ENCODE measurements at regions not wholly inside any gene's neighbourhood (a gene's known extent, or its start where the extent isn't known, plus 50 kb on each side); places are given as distances from the start of the nearest gene placed in this dataset.

GRCh38 chr5:8824371-8824770 lies 721.5 kb downstream of the SEMA5A start:
- 88 to 97% methylated on average over 1 of the region's 1 CpG for WGBS, 2 donors
- TF ChIP-seq POLR2A (IDR thresholded peaks at IDR 0.05) (no peak), CTCF (IDR thresholded peaks at IDR 0.05) (no peak)
- no peak for DNase-seq (ENCODE audit: low spot score in 2 of 2)
- H3K4me3 ChIP-seq (ENCODE audit: low read depth, poor library complexity, severe bottlenecking), result no peak overlapping the region
- intact Hi-C loops (cut with DNase I; ENCODE audit: low total_unique reads), result no loop called here

- DNase-seq (ENCODE audit: low spot score in 2 of 2), result no peak
- intact Hi-C loops (cut with DNase I; ENCODE audit: low total_unique reads), result no loop called here
- TF ChIP-seq POLR2A (IDR thresholded peaks at IDR 0.05), result no peak
- TF ChIP-seq CTCF (IDR thresholded peaks at IDR 0.05), result no peak
- no peak overlapping the region for H3K4me3 ChIP-seq (ENCODE audit: low read depth, poor library complexity, severe bottlenecking)
- WGBS, 2 donors, result 73 to 77% methylated on average over 4 of the region's 4 CpGs
These were observed 720.6 kb downstream of the SEMA5A start for GRCh38 chr5:8825139-8825757.

GRCh38 chr5:8826508-8826907 lies 719.4 kb downstream of the SEMA5A start:
- no peak overlapping the region for H3K4me3 ChIP-seq (ENCODE audit: low read depth, poor library complexity, severe bottlenecking)
- 21 to 37% methylated on average over 2 of the region's 2 CpGs for WGBS, 2 donors
- TF ChIP-seq POLR2A (IDR thresholded peaks at IDR 0.05) (no peak), CTCF (IDR thresholded peaks at IDR 0.05) (no peak)
- no peak for DNase-seq (ENCODE audit: low spot score in 2 of 2)
- intact Hi-C loops (cut with DNase I; ENCODE audit: low total_unique reads), result no loop called here

GRCh38 chr5:8827696-8828095 lies 718.2 kb downstream of the SEMA5A start:
- 60 to 74% methylated on average over 4 of the region's 4 CpGs for WGBS, 2 donors
- TF ChIP-seq POLR2A (IDR thresholded peaks at IDR 0.05) (no peak), CTCF (IDR thresholded peaks at IDR 0.05) (no peak)
- no peak for DNase-seq (ENCODE audit: low spot score in 2 of 2)
- intact Hi-C loops (cut with DNase I; ENCODE audit: low total_unique reads), result no loop called here
- no peak overlapping the region for H3K4me3 ChIP-seq (ENCODE audit: low read depth, poor library complexity, severe bottlenecking)

GRCh38 chr5:8828596-8829322 lies 717.1 kb downstream of the SEMA5A start:
- DNase-seq (ENCODE audit: low spot score in 2 of 2), result no peak
- TF ChIP-seq CTCF (IDR thresholded peaks at IDR 0.05) (no peak), POLR2A (IDR thresholded peaks at IDR 0.05) (no peak)
- 93 to 96% methylated on average over 2 of the region's 2 CpGs for WGBS, 2 donors
- no peak overlapping the region for H3K4me3 ChIP-seq (ENCODE audit: low read depth, poor library complexity, severe bottlenecking)
- intact Hi-C loops (cut with DNase I; ENCODE audit: low total_unique reads), result no loop called here

Measured in lower leg skin (tissue), 4 donors.